GM23248 (cell line): ENCODE measurements at regions not wholly inside any gene's neighbourhood (a gene's known extent, or its start where the extent isn't known, plus 50 kb on each side); places are given as distances from the start of the nearest gene placed in this dataset.

ENCODE experiments used
- EZH2 ChIP-seq: fragments of 200-600 bp; sonication (generic); IDR thresholded peaks from 2 replicates; pipeline ENCODE4 v1.6.1; 2018; ENCODE audit warnings: antibody characterized with exemption, mild to moderate bottlenecking; ENCODE audit not compliant: insufficient read depth, poor library complexity, severe bottlenecking
- EZH2phosphoT487 ChIP-seq: fragments of 200-600 bp; sonication (generic); IDR thresholded peaks from 2 replicates; pipeline ENCODE4 v1.6.1; 2018; ENCODE audit warnings: antibody characterized with exemption, moderate library complexity, mild to moderate bottlenecking, low read depth; ENCODE audit not compliant: insufficient read depth

- no peak for TF ChIP-seq EZH2phosphoT487
- TF ChIP-seq EZH2: no peak
Observed at GRCh38 chr16:55007504-55007903, 76.8 kb downstream of the IRX5 start.
